OCI-LY7 (cell line): ENCODE measurements at regions not wholly inside any gene's neighbourhood (a gene's known extent, or its start where the extent isn't known, plus 50 kb on each side); places are given as distances from the start of the nearest gene placed in this dataset.
"Not testable (repeated sequence)": the region's sequence is repeated elsewhere in the genome, so short reads cannot be mapped to it uniquely, and the experiment has no call there.

Experiments
- BruUV-seq: library from RNA; stranded (reverse); fragments of 400-500 nt; replicated peaks from 2 replicates; lab custom pipeline; 2021; lab: Mats Ljungman, UMichigan
- CTCF ChIA-PET: fragments of 300-600 bp; sonication (Branson Sonifier 250); formaldehyde crosslinking; loops from one replicate; lab custom pipeline; 2022; ENCODE audit warnings: antibody characterized with exemption; ENCODE audit not compliant: unreplicated experiment; lab: Charles Lee
- POLR2A ChIA-PET: fragments of 300-600 bp; sonication (Branson Sonifier 250); formaldehyde crosslinking; loops from one replicate; lab custom pipeline; 2022; ENCODE audit warnings: antibody characterized with exemption; lab: Charles Lee
- DNase-seq: peaks from one replicate; pipeline ENCODE4 v3.0.0-alpha.2; 2015; ENCODE audit warnings: low spot score
- H2AFZ ChIP-seq: fragments of 200-600 bp; sonication (generic), shearing (Covaris generic); 2 replicates; pipeline ENCODE4 v1.6.1; 2014; ENCODE audit warnings: mild to moderate bottlenecking, antibody characterized with exemption, low read length, moderate library complexity
- H3K27ac ChIP-seq: fragments of 200-600 bp; sonication (generic); 2 replicates; pipeline ENCODE4 v1.5.1; 2014; ENCODE audit warnings: mixed run types, low read depth, mild to moderate bottlenecking, moderate library complexity, low read length, inconsistent platforms; ENCODE audit not compliant: poor library complexity, severe bottlenecking
- H3K36me3 ChIP-seq: fragments of 200-600 bp; sonication (generic); 2 replicates; pipeline ENCODE4 v1.6.1; 2014; ENCODE audit warnings: mild to moderate bottlenecking, antibody characterized with exemption, low read length, moderate library complexity, mixed read lengths; ENCODE audit not compliant: insufficient read depth
- H3K4me1 ChIP-seq: fragments of 200-600 bp; sonication (generic); 2 replicates; pipeline ENCODE4 v1.5.1; 2014; ENCODE audit warnings: mild to moderate bottlenecking, low read length; ENCODE audit not compliant: insufficient read depth, poor library complexity, severe bottlenecking
- H3K4me2 ChIP-seq: fragments of 200-600 bp; sonication (generic); 2 replicates; pipeline ENCODE4 v1.6.1; 2014; ENCODE audit warnings: mild to moderate bottlenecking, low read length
- H3K4me3 ChIP-seq: fragments of 200-600 bp; sonication (generic); 2 replicates; pipeline ENCODE4 v1.5.1; 2014; ENCODE audit warnings: mild to moderate bottlenecking, low read depth, low read length; ENCODE audit not compliant: poor library complexity, severe bottlenecking
- H3K79me2 ChIP-seq: fragments of 200-600 bp; sonication (generic); 2 replicates; pipeline ENCODE4 v1.6.1; 2016; ENCODE audit warnings: low read depth, mild to moderate bottlenecking, low read length, moderate library complexity, mixed read lengths; ENCODE audit not compliant: insufficient read depth
- H3K9me2 ChIP-seq: fragments of 200-600 bp; sonication (generic); 2 replicates; pipeline ENCODE4 v1.6.1; 2016; ENCODE audit warnings: mild to moderate bottlenecking, low read length, mixed read lengths; ENCODE audit not compliant: insufficient read depth
- H3K9me3 ChIP-seq: fragments of 200-600 bp; sonication (generic); 2 replicates; pipeline ENCODE4 v1.6.1; 2014; ENCODE audit warnings: mild to moderate bottlenecking, mixed run types, low read length, mixed read lengths
- H4K20me1 ChIP-seq: fragments of 200-600 bp; sonication (generic); 2 replicates; pipeline ENCODE4 v1.6.1; 2014; ENCODE audit warnings: mild to moderate bottlenecking, antibody characterized with exemption, low read length, moderate library complexity, mixed read lengths; ENCODE audit not compliant: insufficient read depth
- CTCF ChIP-seq: fragments of 200-600 bp; sonication (generic); conservative IDR thresholded peaks from 2 replicates; pipeline ENCODE4 v1.5.1; 2014; ENCODE audit warnings: mild to moderate bottlenecking, antibody characterized with exemption, low read length, moderate library complexity, mixed read lengths
- EZH2phosphoT487 ChIP-seq: fragments of 200-600 bp; sonication (generic); IDR thresholded peaks from 2 replicates; pipeline ENCODE4 v1.6.1; 2018; ENCODE audit warnings: low read depth, borderline replicate concordance, mild to moderate bottlenecking, mixed run types, antibody characterized with exemption, low read length, moderate library complexity, mixed read lengths
- intact Hi-C: fragments of 100-400 bp; cut with micrococcal nuclease; formaldehyde crosslinking; loops from one replicate; pipeline ENCODE4 v1.10.0; 2022; ENCODE audit not compliant: unreplicated experiment

GRCh38 chr10:60476451-60476850, 86.8 kb upstream of the ANK3 start:
- no peaks in the 10 kb centered on the region for H3K9me3 ChIP-seq
- TF ChIP-seq EZH2phosphoT487 (no peak), CTCF (no peak)
- ChIA-PET CTCF (no interaction called here), POLR2A (no interaction called here)
- H4K20me1 ChIP-seq: no peaks in the 10 kb centered on the region
- intact Hi-C loops: no loop called here
- H3K4me2 ChIP-seq: no peak overlapping the region
- no peak overlapping the region for H2AFZ ChIP-seq
- DNase-seq: no peak
- H3K27ac ChIP-seq: no peak overlapping the region
- no peak overlapping the region for H3K4me3 ChIP-seq
- BruUV-seq: no TSS peak
- H3K9me2 ChIP-seq: no peaks in the 10 kb centered on the region
- no peaks in the 10 kb centered on the region for H3K79me2 ChIP-seq
- H3K4me1 ChIP-seq: no peaks in the 10 kb centered on the region
- no peaks in the 10 kb centered on the region for H3K36me3 ChIP-seq

GRCh38 chr10:60473557-60473956, 83.9 kb upstream of the ANK3 start:
- no peak for TF ChIP-seq EZH2phosphoT487
- TF ChIP-seq CTCF: no peak
- no peak overlapping the region for H3K4me3 ChIP-seq
- no peak overlapping the region for H3K4me2 ChIP-seq
- no peaks in the 10 kb centered on the region for H3K79me2 ChIP-seq
- intact Hi-C loops: no loop called here
- no peaks in the 10 kb centered on the region for H3K36me3 ChIP-seq
- ChIA-PET CTCF (no interaction called here), POLR2A (interaction anchor here (0.7 kb wide), 1 partner anchor 44 kb away, joined by 4 read pairs; no protein-coding TSS in a partner anchor)
- no TSS peak for BruUV-seq
- no peaks in the 10 kb centered on the region for H3K9me3 ChIP-seq
- no peaks in the 10 kb centered on the region for H3K9me2 ChIP-seq
- no peak for DNase-seq
- H2AFZ ChIP-seq: no peak overlapping the region
- H3K27ac ChIP-seq: no peak overlapping the region
- no peaks in the 10 kb centered on the region for H3K4me1 ChIP-seq
- H4K20me1 ChIP-seq: no peaks in the 10 kb centered on the region

GRCh38 chr10:60470091-60470490, 80.4 kb upstream of the ANK3 start:
- no peak for DNase-seq
- BruUV-seq: no TSS peak
- intact Hi-C loops: no loop called here
- Histone ChIP-seq H3K27ac (no peak overlapping the region), H2AFZ (no peak overlapping the region), H3K4me2 (no peak overlapping the region), H3K36me3 (no peaks in the 10 kb centered on the region), H3K4me1 (no peaks in the 10 kb centered on the region), H3K79me2 (no peaks in the 10 kb centered on the region), H4K20me1 (no peaks in the 10 kb centered on the region), H3K9me2 (no peaks in the 10 kb centered on the region), H3K9me3 (no peaks in the 10 kb centered on the region), H3K4me3 (no peak overlapping the region)
- TF ChIP-seq CTCF: no peak
- no peak for TF ChIP-seq EZH2phosphoT487
- ChIA-PET POLR2A (no interaction called here), CTCF (no interaction called here)

GRCh38 chr10:60469147-60469546, 79.5 kb upstream of the ANK3 start:
- POLR2A ChIA-PET, DNase-seq, intact Hi-C loops, H3K36me3 ChIP-seq, H3K79me2 ChIP-seq, H2AFZ ChIP-seq, H4K20me1 ChIP-seq, BruUV-seq, H3K9me2 ChIP-seq, H3K4me2 ChIP-seq, H3K4me3 ChIP-seq, H3K4me1 ChIP-seq, H3K27ac ChIP-seq, H3K9me3 ChIP-seq, CTCF ChIA-PET: not testable (repeated sequence)
